ENCODE measurements at regions not wholly inside any gene's neighbourhood (a gene's known extent, or its start where the extent isn't known, plus 50 kb on each side); places are given as distances from the start of the nearest gene placed in this dataset.

- no peak for TF ChIP-seq CTCF (IDR thresholded peaks at IDR 0.05)
- TF ChIP-seq POLR2AphosphoS5 (IDR thresholded peaks at IDR 0.05), result no peak
Observed at GRCh38 chr2:103363639-103364038, 601.8 kb downstream of the TMEM182 start.
